Cardiac fibroblast (primary cell): ENCODE measurements at regions not wholly inside any gene's neighbourhood (a gene's known extent, or its start where the extent isn't known, plus 50 kb on each side); places are given as distances from the start of the nearest gene placed in this dataset.

Experiments used
- DNase-seq, 2 donors: peaks; one replicate each; pipeline versions ENCODE4 v3.0.0 to v3.0.0-alpha.2; 2010; ENCODE audit warnings: low read depth in 2 of 2
- H3K4me3 ChIP-seq, 2 donors: replicated peaks in 1 of 2; 1 replicate in 1 of 2; 2 replicates in 1 of 2; pipeline ENCODE4 v1.5.1; 2011; ENCODE audit warnings: low read depth in 2 of 2, low read length in 2 of 2, mild to moderate bottlenecking in 2 of 2, moderate library complexity in 1 of 2
- CTCF ChIP-seq: IDR thresholded peaks from one replicate; pipeline ENCODE4 v1.5.1; 2011; ENCODE audit warnings: low read depth, mild to moderate bottlenecking, low read length, inconsistent platforms

GRCh38 chr10:71158902-71159301, 53.5 kb upstream of the UNC5B start:
- no peak for TF ChIP-seq CTCF
- no peak overlapping the region for H3K4me3 ChIP-seq
- no peak for DNase-seq

DNA sequence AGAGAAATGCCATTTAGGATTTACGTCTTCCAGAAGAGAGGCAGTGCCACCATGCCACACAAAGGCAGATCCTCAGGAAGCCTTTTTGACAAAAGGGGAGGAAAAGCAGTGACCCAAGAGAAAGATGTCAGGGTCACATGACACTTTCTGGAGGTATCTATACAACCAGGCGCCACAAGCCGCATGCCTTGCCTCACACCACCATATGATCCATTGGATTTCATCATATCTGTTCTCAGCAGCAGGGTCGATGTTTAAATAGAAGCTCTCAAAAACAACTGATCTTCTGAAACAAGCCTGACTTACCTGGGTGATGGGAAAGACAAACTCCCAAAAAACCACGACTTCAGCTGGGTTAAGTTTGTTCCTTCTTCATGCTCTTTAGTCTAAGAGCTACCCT, 52.5 kb upstream of the UNC5B start:
- no peak overlapping the region for H3K4me3 ChIP-seq
- no peak for DNase-seq
- TF ChIP-seq CTCF: no peak

- DNase-seq: peak; percentile 8 to 12
- no peak for TF ChIP-seq CTCF
- H3K4me3 ChIP-seq: no peak overlapping the region
Observed at GRCh38 chr10:71161425-71161824, 50.9 kb upstream of the UNC5B start.
